HL-60 (cell line): ENCODE measurements at regions not wholly inside any gene's neighbourhood (a gene's known extent, or its start where the extent isn't known, plus 50 kb on each side); places are given as distances from the start of the nearest gene placed in this dataset.

Experiments used
- DNase-seq, 2 experiments: peaks; one replicate each; pipeline ENCODE4 v3.0.0-alpha.2; 2010 to 2020; ENCODE audit warnings: low read depth in 1 of 2, low spot score in 1 of 2
- H3K27ac ChIP-seq: fragments of 250-450 bp; sonication (Bioruptor Pico); replicated peaks from 2 replicates; pipeline ENCODE4 v1.5.1; 2020; ENCODE audit warnings: mild to moderate bottlenecking, moderate library complexity
- H3K27me3 ChIP-seq: fragments of 250-450 bp; sonication (Bioruptor Pico); 2 replicates; pipeline ENCODE4 v1.5.1; 2021; ENCODE audit warnings: mild to moderate bottlenecking, moderate library complexity; ENCODE audit not compliant: insufficient read depth, poor library complexity, severe bottlenecking
- H3K4me3 ChIP-seq: replicated peaks from 2 replicates; pipeline ENCODE4 v1.5.1; 2011; ENCODE audit warnings: mild to moderate bottlenecking, control low read depth, low read length; ENCODE audit not compliant: insufficient read depth
- CTCF ChIP-seq: IDR thresholded peaks from one replicate; pipeline ENCODE4 v1.5.1; 2011; ENCODE audit warnings: low read length, control low read depth, inconsistent platforms; ENCODE audit not compliant: insufficient read depth
- GABPA ChIP-seq: IDR thresholded peaks from 2 replicates; pipeline ENCODE4 v1.6.1; 2012; ENCODE audit warnings: low read depth
- POLR2AphosphoS5 ChIP-seq: IDR thresholded peaks from 2 replicates; pipeline ENCODE4 v1.6.1; 2012; ENCODE audit warnings: low read depth
- REST ChIP-seq: IDR thresholded peaks from 2 replicates; pipeline ENCODE4 v1.6.1; 2012; ENCODE audit warnings: low read depth; ENCODE audit not compliant: insufficient replicate concordance
- SPI1 ChIP-seq: IDR thresholded peaks from 2 replicates; pipeline ENCODE4 v1.6.1; 2012; ENCODE audit warnings: low read depth, mild to moderate bottlenecking, borderline replicate concordance

- H3K27ac ChIP-seq, result no peak overlapping the region
- no peak overlapping the region for H3K4me3 ChIP-seq
- no peaks in the 10 kb centered on the region for H3K27me3 ChIP-seq
- DNase-seq, result no peak
- TF ChIP-seq SPI1 (no peak), POLR2AphosphoS5 (no peak), CTCF (no peak), GABPA (no peak), REST (no peak)
These were observed 90.6 kb upstream of the PCBD1 start for GRCh38 chr10:70978816-70979480.

GRCh38 chr10:70980687-70981086 lies 92.3 kb upstream of the PCBD1 start:
- Histone ChIP-seq H3K27me3 (no peaks in the 10 kb centered on the region), H3K27ac (no peak overlapping the region), H3K4me3 (no peak overlapping the region)
- TF ChIP-seq CTCF (no peak), GABPA (no peak), SPI1 (no peak)
- no peak for DNase-seq

GRCh38 chr10:70981171-70981836 lies 92.9 kb upstream of the PCBD1 start:
- TF ChIP-seq REST, result no peak
- TF ChIP-seq SPI1, result no peak
- no peak for TF ChIP-seq POLR2AphosphoS5
- TF ChIP-seq GABPA, result no peak
- TF ChIP-seq CTCF, result no peak
- DNase-seq, result no peak
- H3K27ac ChIP-seq, result no peak overlapping the region
- no peak overlapping the region for H3K4me3 ChIP-seq
- no peaks in the 10 kb centered on the region for H3K27me3 ChIP-seq

- TF ChIP-seq REST, result no peak
- TF ChIP-seq CTCF, result no peak
- no peak for TF ChIP-seq GABPA
- TF ChIP-seq SPI1, result no peak
- no peak for TF ChIP-seq POLR2AphosphoS5
- Histone ChIP-seq H3K27me3 (no peaks in the 10 kb centered on the region), H3K27ac (no peak overlapping the region), H3K4me3 (no peak overlapping the region)
- no peak for DNase-seq
These were observed 93.6 kb upstream of the PCBD1 start for GRCh38 chr10:70981936-70982335.
